ENCODE measurements at regions not wholly inside any gene's neighbourhood (a gene's known extent, or its start where the extent isn't known, plus 50 kb on each side); places are given as distances from the start of the nearest gene placed in this dataset.

DNA sequence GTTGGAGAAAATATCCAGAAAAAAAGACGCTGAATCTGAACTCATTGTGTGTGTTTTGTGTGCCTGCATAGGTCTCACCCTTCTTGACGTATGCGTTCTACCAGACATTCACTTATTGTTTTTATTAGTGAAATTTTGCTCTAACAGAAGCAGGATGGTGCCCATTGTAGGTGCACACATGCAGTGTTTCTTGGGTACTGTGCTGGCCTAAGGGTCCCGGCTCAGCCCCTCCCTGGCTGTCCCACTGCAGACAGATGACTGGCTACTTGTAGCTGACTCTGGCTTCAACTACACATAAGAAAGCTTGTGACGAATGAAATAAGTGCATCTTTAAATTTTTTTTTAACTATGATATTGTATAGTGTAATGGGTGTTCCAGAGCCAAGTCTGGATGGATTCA, 227.0 kb downstream of the CBLN1 start:
- Mint-ChIP-seq H3K27ac (no peak overlapping the region), H3K4me3 (no peak overlapping the region)

DNA sequence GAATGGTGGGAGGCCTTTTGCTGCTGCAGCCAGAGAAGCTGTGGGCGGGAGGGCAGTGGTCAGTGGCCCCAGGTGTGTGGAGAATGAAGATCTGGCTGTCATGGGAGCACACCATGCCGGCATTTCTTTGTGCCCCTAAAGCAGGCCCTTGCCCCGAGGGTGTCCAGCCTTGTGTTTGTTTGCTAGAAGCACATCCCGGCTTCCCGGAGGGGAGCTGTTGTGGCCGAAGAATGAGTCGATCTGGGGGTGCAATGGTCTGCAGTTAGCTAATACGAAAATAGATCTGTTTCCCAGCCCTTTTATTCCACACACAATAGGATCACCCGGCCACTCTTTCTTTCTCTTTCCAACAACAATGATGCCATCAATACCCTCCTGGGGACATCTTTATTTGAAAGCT, 228.8 kb downstream of the CBLN1 start:
- TF ChIP-seq, protein P1, sequence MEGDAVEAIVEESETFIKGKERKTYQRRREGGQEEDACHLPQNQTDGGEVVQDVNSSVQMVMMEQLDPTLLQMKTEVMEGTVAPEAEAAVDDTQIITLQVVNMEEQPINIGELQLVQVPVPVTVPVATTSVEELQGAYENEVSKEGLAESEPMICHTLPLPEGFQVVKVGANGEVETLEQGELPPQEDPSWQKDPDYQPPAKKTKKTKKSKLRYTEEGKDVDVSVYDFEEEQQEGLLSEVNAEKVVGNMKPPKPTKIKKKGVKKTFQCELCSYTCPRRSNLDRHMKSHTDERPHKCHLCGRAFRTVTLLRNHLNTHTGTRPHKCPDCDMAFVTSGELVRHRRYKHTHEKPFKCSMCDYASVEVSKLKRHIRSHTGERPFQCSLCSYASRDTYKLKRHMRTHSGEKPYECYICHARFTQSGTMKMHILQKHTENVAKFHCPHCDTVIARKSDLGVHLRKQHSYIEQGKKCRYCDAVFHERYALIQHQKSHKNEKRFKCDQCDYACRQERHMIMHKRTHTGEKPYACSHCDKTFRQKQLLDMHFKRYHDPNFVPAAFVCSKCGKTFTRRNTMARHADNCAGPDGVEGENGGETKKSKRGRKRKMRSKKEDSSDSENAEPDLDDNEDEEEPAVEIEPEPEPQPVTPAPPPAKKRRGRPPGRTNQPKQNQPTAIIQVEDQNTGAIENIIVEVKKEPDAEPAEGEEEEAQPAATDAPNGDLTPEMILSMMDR (IDR thresholded peaks at IDR 0.05), result no peak
- Mint-ChIP-seq H3K9me3 (no peaks in the 10 kb centered on the region), H3K36me3 (ENCODE audit: low read depth) (no peaks in the 10 kb centered on the region), H3K27ac (no peak overlapping the region), H3K4me3 (no peak overlapping the region), H3K4me1 (peaks cover 26% of the 10 kb centered on the region), H3K27me3 (ENCODE audit: low read depth, poor library complexity) (peaks cover 18% of the 10 kb centered on the region)
- DNase-seq, result no peak

More for the DNA sequence above, 227.0 kb downstream of the CBLN1 start:
- Mint-ChIP-seq H3K4me1 (peaks cover 26% of the 10 kb centered on the region), H3K27me3 (ENCODE audit: low read depth, poor library complexity) (peaks cover 13% of the 10 kb centered on the region), H3K9me3 (no peaks in the 10 kb centered on the region), H3K36me3 (ENCODE audit: low read depth) (no peaks in the 10 kb centered on the region)
- no peak for DNase-seq
- TF ChIP-seq, protein P1 (IDR thresholded peaks at IDR 0.05), result no peak

DNA sequence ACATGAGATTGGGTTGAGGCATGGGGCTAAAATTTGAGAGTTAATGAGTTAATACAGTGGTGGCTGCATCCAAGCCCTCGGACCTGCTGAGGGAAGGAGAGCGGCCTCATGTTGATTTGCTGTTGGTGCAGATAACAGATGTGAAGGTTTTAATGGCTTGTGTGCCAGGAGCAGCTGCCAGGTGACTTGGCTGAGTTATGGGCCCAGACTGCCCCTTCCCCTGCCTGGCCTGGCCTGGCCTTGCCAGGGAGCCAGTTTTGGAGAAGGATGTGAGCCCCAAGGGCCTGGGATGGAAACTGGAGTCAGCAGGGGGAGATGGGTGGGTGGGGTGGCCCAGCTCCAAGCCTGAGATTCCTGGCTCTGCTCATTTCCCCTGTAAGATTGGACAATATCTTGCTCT, 230.1 kb downstream of the CBLN1 start:
- Mint-ChIP-seq H3K27me3 (ENCODE audit: low read depth, poor library complexity) (peaks cover 13% of the 10 kb centered on the region), H3K4me3 (no peak overlapping the region), H3K4me1 (peaks cover 26% of the 10 kb centered on the region), H3K36me3 (ENCODE audit: low read depth) (no peaks in the 10 kb centered on the region), H3K9me3 (no peaks in the 10 kb centered on the region), H3K27ac (peak overlapping the region; percentile 62)
- TF ChIP-seq, protein P1 (IDR thresholded peaks at IDR 0.05), result no peak
- DNase-seq, result no peak

DNA sequence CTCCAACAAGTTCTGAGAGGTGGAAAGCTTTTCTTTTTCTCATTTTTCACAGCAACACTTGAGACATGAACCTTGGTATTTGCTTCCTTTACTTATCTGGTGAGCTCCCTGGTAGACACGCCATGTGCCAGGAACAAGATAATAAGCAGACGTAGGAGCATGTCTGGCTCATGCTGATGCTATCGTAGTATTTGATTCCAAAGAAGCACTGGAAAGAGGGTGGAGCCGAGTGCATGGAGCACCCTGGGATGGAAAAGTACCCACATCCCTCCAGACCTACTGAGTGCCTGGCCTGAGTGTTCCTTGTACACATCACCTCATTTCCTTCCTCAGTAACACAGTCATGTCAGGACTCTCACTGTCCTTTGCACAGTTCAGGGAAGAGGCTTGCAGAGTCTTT, 231.0 kb downstream of the CBLN1 start:
- peaks cover 26% of the 10 kb centered on the region for H3K4me1 Mint-ChIP-seq
- no peak for DNase-seq
- TF ChIP-seq, protein P1 (IDR thresholded peaks at IDR 0.05), result no peak
- peaks cover 13% of the 10 kb centered on the region for H3K27me3 Mint-ChIP-seq (ENCODE audit: low read depth, poor library complexity)
- peak overlapping the region; percentile 62 for H3K27ac Mint-ChIP-seq
- H3K36me3 Mint-ChIP-seq (ENCODE audit: low read depth), result no peaks in the 10 kb centered on the region
- no peak overlapping the region for H3K4me3 Mint-ChIP-seq
- H3K9me3 Mint-ChIP-seq, result no peaks in the 10 kb centered on the region

DNA sequence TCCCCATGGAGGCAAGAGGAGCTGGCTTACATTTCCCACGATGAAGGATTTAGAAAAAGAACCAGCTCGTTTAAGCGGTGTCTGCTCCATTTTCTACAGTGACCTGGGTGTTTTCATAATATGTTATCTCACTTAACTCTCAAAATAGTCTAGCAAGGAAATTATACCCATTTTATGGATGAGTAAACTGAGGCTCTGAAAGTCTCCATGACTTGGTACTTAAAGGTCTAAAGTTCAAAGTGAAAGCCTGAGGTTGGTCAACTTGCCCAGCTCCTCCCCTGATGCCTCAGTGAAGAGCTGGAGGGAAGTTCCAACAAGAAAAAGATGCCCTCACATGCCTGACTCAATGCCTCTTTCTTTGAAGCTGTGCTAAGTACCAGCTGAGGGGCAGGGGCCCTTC, 232.0 kb downstream of the CBLN1 start:
- Mint-ChIP-seq H3K9me3 (no peaks in the 10 kb centered on the region), H3K36me3 (ENCODE audit: low read depth) (no peaks in the 10 kb centered on the region), H3K27me3 (ENCODE audit: low read depth, poor library complexity) (peaks cover 13% of the 10 kb centered on the region), H3K27ac (no peak overlapping the region), H3K4me1 (peaks cover 26% of the 10 kb centered on the region), H3K4me3 (no peak overlapping the region)
- no peak for DNase-seq
- TF ChIP-seq, protein P1 (IDR thresholded peaks at IDR 0.05), result no peak

DNA sequence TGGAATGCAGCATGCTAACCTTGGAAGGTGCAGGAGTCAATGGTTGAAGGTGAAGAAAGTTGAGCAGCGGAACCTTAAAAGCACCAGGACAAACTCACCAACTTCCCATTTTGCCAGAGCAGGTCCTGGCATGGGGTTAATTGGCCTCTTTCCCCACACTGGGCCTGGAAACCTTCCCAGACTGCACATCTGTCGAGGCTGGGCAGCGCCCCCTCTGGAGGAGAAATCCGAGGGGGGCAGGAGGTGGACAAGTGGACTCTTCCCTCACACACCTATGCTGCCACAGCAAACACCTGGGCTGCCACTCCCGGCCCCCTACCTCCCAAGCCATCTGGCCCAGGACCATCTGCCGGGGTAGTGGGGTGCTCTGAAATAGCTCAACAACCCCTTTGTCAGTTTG, 232.4 kb downstream of the CBLN1 start:
- Mint-ChIP-seq H3K27me3 (ENCODE audit: low read depth, poor library complexity) (peaks cover 13% of the 10 kb centered on the region), H3K4me3 (no peak overlapping the region), H3K27ac (no peak overlapping the region), H3K4me1 (peaks cover 26% of the 10 kb centered on the region), H3K9me3 (no peaks in the 10 kb centered on the region), H3K36me3 (ENCODE audit: low read depth) (no peaks in the 10 kb centered on the region)
- TF ChIP-seq, protein P1 (IDR thresholded peaks at IDR 0.05), result no peak
- no peak for DNase-seq

Data from nephron progenitor cell (in vitro differentiated cells).